Suprapubic skin (tissue), 4 donors: ENCODE measurements at regions not wholly inside any gene's neighbourhood (a gene's known extent, or its start where the extent isn't known, plus 50 kb on each side); places are given as distances from the start of the nearest gene placed in this dataset.

Experiments used
- CTCF ChIP-seq, 2 donors: fragments of 200-600 bp in 1 of 2; fragments of 450-650 bp in 1 of 2; sonication (generic) in 1 of 2; IDR thresholded peaks; one replicate each; pipeline ENCODE4 v1.5.1; 2016 to 2019; ENCODE audit warnings: antibody characterized with exemption in 2 of 2, mild to moderate bottlenecking in 1 of 2, moderate library complexity in 1 of 2
- EP300 ChIP-seq: sonication (generic); formaldehyde crosslinking; IDR thresholded peaks from one replicate; pipeline ENCODE4 v1.6.1; 2017; ENCODE audit warnings: antibody characterized with exemption
- POLR2A ChIP-seq, 2 donors: fragments of 450-650 bp; IDR thresholded peaks; one replicate each; pipeline ENCODE4 v1.6.1; 2017; ENCODE audit warnings: antibody characterized with exemption in 2 of 2, mild to moderate bottlenecking in 2 of 2, moderate library complexity in 2 of 2
- POLR2AphosphoS5 ChIP-seq, 3 donors: sonication (generic); formaldehyde crosslinking; IDR thresholded peaks; one replicate each; pipeline ENCODE4 v1.6.1; 2017; ENCODE audit warnings: antibody characterized with exemption in 3 of 3

GRCh38 chr13:80284290-80284689 lies 56.6 kb downstream of the SPRY2 start:
- no peak for TF ChIP-seq POLR2AphosphoS5 (IDR thresholded peaks at IDR 0.05)
- no peak for TF ChIP-seq CTCF (IDR thresholded peaks at IDR 0.05)
- no peak for TF ChIP-seq EP300
- TF ChIP-seq POLR2A (IDR thresholded peaks at IDR 0.05) = no peak
